ENCODE measurements at regions not wholly inside any gene's neighbourhood (a gene's known extent, or its start where the extent isn't known, plus 50 kb on each side); places are given as distances from the start of the nearest gene placed in this dataset.
A peak's percentile ranks its signal among the peaks of the same experiment; 100 is the strongest.

- no peak for DNase-seq (ENCODE audit: low read depth)
Observed at GRCh38 chr15:70556151-70556741, 207.1 kb downstream of the UACA start.

- no peak for DNase-seq (ENCODE audit: low read depth)
Observed at GRCh38 chr15:70555713-70556112, 207.6 kb downstream of the UACA start.

- no peak for DNase-seq (ENCODE audit: low read depth)
Observed at GRCh38 chr15:70547846-70548487, 215.4 kb downstream of the UACA start.

GRCh38 chr15:70545526-70545925, 217.8 kb downstream of the UACA start:
- DNase-seq (ENCODE audit: low read depth), result no peak

GRCh38 chr15:70541511-70541910, 221.8 kb downstream of the UACA start:
- DNase-seq (ENCODE audit: low read depth), result no peak

- DNase-seq (ENCODE audit: low read depth), result no peak
Observed at GRCh38 chr15:70539912-70540530, 223.3 kb downstream of the UACA start.

- DNase-seq (ENCODE audit: low read depth), result no peak
Observed at GRCh38 chr15:70539409-70539808, 223.9 kb downstream of the UACA start.

- no peak for DNase-seq (ENCODE audit: low read depth)
Observed at GRCh38 chr15:70538278-70538677, 225.1 kb downstream of the UACA start.

GRCh38 chr15:70535955-70536338, 227.4 kb downstream of the UACA start:
- no peak for DNase-seq (ENCODE audit: low read depth)

- peak; percentile 15 for DNase-seq (ENCODE audit: low read depth)
Observed at GRCh38 chr15:70535071-70535954, 228.0 kb downstream of the UACA start.

GRCh38 chr15:70533931-70534742, 229.2 kb downstream of the UACA start:
- DNase-seq (ENCODE audit: low read depth), result no peak

- no peak for DNase-seq (ENCODE audit: low read depth)
Observed at GRCh38 chr15:70532531-70533186, 230.7 kb downstream of the UACA start.

- no peak for DNase-seq (ENCODE audit: low read depth)
Observed at GRCh38 chr15:70531576-70531975, 231.8 kb downstream of the UACA start.

GRCh38 chr15:70530906-70531305, 232.5 kb downstream of the UACA start:
- no peak for DNase-seq (ENCODE audit: low read depth)

- DNase-seq (ENCODE audit: low read depth), result no peak
Observed at GRCh38 chr15:70530503-70530902, 232.9 kb downstream of the UACA start.

- DNase-seq (ENCODE audit: low read depth), result no peak
Observed at GRCh38 chr15:70530017-70530499, 233.3 kb downstream of the UACA start.

GRCh38 chr15:70528816-70529215, 234.5 kb downstream of the UACA start:
- DNase-seq (ENCODE audit: low read depth), result no peak

GRCh38 chr15:70528270-70528706, 235.1 kb downstream of the UACA start:
- DNase-seq (ENCODE audit: low read depth), result no peak

- DNase-seq (ENCODE audit: low read depth), result no peak
Observed at GRCh38 chr15:70526974-70527325, 236.4 kb downstream of the UACA start.

- no peak for DNase-seq (ENCODE audit: low read depth)
Observed at GRCh38 chr15:70526221-70526973, 237.0 kb downstream of the UACA start.

All from stimulated activated CD8-positive, alpha-beta memory T cell treated with anti-CD3 and anti-CD28 coated beads, Interleukin-4, amount 100 ng/mL, for 24 hours (primary cell).